ENCODE measurements at regions not wholly inside any gene's neighbourhood (a gene's known extent, or its start where the extent isn't known, plus 50 kb on each side); places are given as distances from the start of the nearest gene placed in this dataset.
A peak's percentile ranks its signal among the peaks of the same experiment; 100 is the strongest.

DNA sequence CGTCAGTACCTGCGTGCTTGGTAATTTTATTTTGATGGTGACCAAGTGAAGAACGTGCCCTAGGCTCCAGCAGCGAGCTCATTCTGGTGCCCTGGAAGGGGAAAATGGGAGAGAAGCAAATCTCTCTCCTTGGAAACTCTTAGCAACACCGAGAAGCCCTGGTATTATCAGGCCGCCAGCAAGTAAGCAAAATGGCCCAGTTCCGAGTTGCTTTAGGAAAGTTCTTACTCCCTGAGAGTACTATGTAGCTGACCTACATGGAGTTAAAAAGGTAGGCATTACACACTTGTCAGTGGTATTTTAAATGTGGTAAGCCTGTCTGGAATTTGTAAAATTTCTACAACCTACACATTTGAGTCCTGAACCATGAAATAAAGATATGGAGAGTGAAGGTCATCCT is 146.4 kb downstream of the CPEB2 start:
- H3K27me3 ChIP-seq, result no peaks in the 10 kb centered on the region
- H3K36me3 ChIP-seq, result no peaks in the 10 kb centered on the region
- no peak overlapping the region for H3K4me3 ChIP-seq (ENCODE audit: low read depth in 1 of 2, low read length in 1 of 2)
- TF ChIP-seq, protein P1, sequence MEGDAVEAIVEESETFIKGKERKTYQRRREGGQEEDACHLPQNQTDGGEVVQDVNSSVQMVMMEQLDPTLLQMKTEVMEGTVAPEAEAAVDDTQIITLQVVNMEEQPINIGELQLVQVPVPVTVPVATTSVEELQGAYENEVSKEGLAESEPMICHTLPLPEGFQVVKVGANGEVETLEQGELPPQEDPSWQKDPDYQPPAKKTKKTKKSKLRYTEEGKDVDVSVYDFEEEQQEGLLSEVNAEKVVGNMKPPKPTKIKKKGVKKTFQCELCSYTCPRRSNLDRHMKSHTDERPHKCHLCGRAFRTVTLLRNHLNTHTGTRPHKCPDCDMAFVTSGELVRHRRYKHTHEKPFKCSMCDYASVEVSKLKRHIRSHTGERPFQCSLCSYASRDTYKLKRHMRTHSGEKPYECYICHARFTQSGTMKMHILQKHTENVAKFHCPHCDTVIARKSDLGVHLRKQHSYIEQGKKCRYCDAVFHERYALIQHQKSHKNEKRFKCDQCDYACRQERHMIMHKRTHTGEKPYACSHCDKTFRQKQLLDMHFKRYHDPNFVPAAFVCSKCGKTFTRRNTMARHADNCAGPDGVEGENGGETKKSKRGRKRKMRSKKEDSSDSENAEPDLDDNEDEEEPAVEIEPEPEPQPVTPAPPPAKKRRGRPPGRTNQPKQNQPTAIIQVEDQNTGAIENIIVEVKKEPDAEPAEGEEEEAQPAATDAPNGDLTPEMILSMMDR (IDR thresholded peaks at IDR 0.05), result no peak
- peaks cover 8 to 9% of the 10 kb centered on the region in 2 experiments for H3K4me1 ChIP-seq (ENCODE audit: control insufficient read depth in 1 of 2, insufficient read depth in 1 of 2, low read depth in 1 of 2, low read length in 1 of 2)
- no peak overlapping the region for H3K27ac ChIP-seq
- H3K9me3 ChIP-seq, result no peaks in the 10 kb centered on the region

- Histone ChIP-seq H3K4me1 (ENCODE audit: control insufficient read depth in 1 of 2, insufficient read depth in 1 of 2, low read depth in 1 of 2, low read length in 1 of 2) (peaks cover 8 to 12% of the 10 kb centered on the region in 2 experiments), H3K27ac (peak overlapping the region; percentile 21), H3K27me3 (no peaks in the 10 kb centered on the region), H3K36me3 (no peaks in the 10 kb centered on the region), H3K9me3 (no peaks in the 10 kb centered on the region), H3K4me3 (ENCODE audit: low read depth in 1 of 2, low read length in 1 of 2) (no peak overlapping the region)
- TF ChIP-seq, protein P1 (IDR thresholded peaks at IDR 0.05), result no peak
These were observed 147.1 kb downstream of the CPEB2 start for GRCh38 chr4:15149234-15149838.

DNA sequence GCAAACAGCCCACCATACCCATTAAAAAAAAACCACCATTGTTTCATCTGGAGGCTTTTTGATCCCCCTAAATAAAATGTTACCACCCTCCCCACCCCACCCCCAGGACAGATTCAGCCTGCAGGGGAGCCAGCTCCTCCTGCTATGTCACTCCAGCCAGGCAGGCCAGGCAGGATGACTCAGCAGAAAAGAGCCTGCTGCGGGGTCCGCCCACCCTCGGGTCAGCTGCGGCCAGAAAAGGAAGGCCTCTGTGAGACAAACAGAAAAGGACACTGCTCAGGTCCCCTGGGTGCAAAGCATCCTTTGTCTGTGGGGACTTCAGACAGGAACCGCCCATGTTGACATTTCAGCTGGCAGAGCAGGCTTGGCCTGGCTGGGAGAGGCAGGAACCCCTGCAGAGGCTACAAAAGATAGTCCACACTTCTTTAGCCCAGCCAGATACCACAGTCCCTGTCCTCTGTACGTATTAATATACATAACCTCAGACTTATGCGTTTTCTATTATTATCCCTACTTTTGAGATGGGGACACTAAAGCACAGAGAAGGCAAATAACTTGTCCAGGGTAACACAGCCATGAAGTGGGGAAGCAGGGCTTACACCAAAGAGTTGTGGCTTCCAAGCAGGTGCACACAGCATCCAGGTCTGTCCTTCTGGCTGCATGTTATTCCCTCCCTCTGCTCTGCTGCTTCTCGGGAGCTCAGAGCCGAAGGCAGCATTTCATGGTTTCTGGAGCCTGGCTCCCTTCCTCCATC is 147.7 kb downstream of the CPEB2 start:
- peak overlapping the region; percentile 21 for H3K27ac ChIP-seq
- H3K27me3 ChIP-seq, result no peaks in the 10 kb centered on the region
- no peak overlapping the region for H3K4me3 ChIP-seq (ENCODE audit: low read depth in 1 of 2, low read length in 1 of 2)
- H3K36me3 ChIP-seq, result no peaks in the 10 kb centered on the region
- H3K9me3 ChIP-seq, result no peaks in the 10 kb centered on the region
- peaks cover 8 to 12% of the 10 kb centered on the region in 2 experiments for H3K4me1 ChIP-seq (ENCODE audit: control insufficient read depth in 1 of 2, insufficient read depth in 1 of 2, low read depth in 1 of 2, low read length in 1 of 2)
- TF ChIP-seq, protein P1 (IDR thresholded peaks at IDR 0.05), result no peak

DNA sequence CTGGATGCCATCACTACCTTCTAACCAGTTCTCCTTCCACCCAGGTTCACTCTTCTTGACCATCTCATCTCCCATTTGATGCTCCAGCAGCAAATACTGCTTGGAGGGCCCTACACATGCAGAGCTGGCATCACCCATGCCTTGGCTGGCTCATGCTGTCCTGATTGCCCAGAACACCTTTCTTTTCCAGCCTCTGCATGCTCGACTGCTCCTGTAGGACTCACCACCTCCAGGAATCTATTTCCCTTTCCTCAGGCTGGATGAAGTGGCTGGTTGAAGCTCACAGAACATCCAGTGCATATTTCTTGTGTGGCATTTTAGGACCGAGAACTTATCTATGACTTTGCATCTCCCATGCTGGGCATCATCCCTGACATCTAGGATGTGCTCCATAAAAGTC is 148.3 kb downstream of the CPEB2 start:
- TF ChIP-seq, protein P1 (IDR thresholded peaks at IDR 0.05), result no peak
- Histone ChIP-seq H3K4me3 (ENCODE audit: low read depth in 1 of 2, low read length in 1 of 2) (no peak overlapping the region), H3K9me3 (no peaks in the 10 kb centered on the region), H3K4me1 (ENCODE audit: control insufficient read depth in 1 of 2, insufficient read depth in 1 of 2, low read depth in 1 of 2, low read length in 1 of 2) (peaks cover 8 to 12% of the 10 kb centered on the region in 2 experiments), H3K36me3 (no peaks in the 10 kb centered on the region), H3K27ac (no peak overlapping the region), H3K27me3 (no peaks in the 10 kb centered on the region)

GRCh38 chr4:15151033-15151432 is 148.8 kb downstream of the CPEB2 start:
- Histone ChIP-seq H3K9me3 (no peaks in the 10 kb centered on the region), H3K4me1 (ENCODE audit: control insufficient read depth in 1 of 2, insufficient read depth in 1 of 2, low read depth in 1 of 2, low read length in 1 of 2) (peaks cover 8 to 12% of the 10 kb centered on the region in 2 experiments), H3K27ac (no peak overlapping the region), H3K27me3 (no peaks in the 10 kb centered on the region), H3K36me3 (no peaks in the 10 kb centered on the region), H3K4me3 (ENCODE audit: low read depth in 1 of 2, low read length in 1 of 2) (no peak overlapping the region)
- TF ChIP-seq, protein P1 (IDR thresholded peaks at IDR 0.05), result no peak

All from neutrophil (primary cell).